NCI-H2081 (cell line): ENCODE measurements at regions not wholly inside any gene's neighbourhood (a gene's known extent, or its start where the extent isn't known, plus 50 kb on each side); places are given as distances from the start of the nearest gene placed in this dataset.

Source experiments
- DNase-seq, 2 experiments: peaks; one replicate each; lab custom pipeline; 2025; lab: John Stamatoyannopoulos, UW

- DNase-seq = no peak
Observed at GRCh38 chr7:110568388-110568787, 522.5 kb upstream of the LRRN3 start.

- DNase-seq = peak in 1 of 2 experiments; percentile 12
Observed at GRCh38 chr7:110568932-110569331, 522.0 kb upstream of the LRRN3 start.

- no peak for DNase-seq
Observed at GRCh38 chr7:110569486-110570205, 521.3 kb upstream of the LRRN3 start.

- DNase-seq = no peak
Observed at GRCh38 chr7:110573862-110574528, 516.9 kb upstream of the LRRN3 start.

GRCh38 chr7:110587294-110587693 is 503.6 kb upstream of the LRRN3 start:
- no peak for DNase-seq

- DNase-seq = no peak
Observed at GRCh38 chr7:110590415-110590814, 500.5 kb upstream of the LRRN3 start.

- DNase-seq = no peak
Observed at GRCh38 chr7:110591341-110591740, 499.6 kb upstream of the LRRN3 start.

GRCh38 chr7:110592557-110592956 is 498.4 kb upstream of the LRRN3 start:
- no peak for DNase-seq

- no peak for DNase-seq
Observed at GRCh38 chr7:110593355-110593754, 497.6 kb upstream of the LRRN3 start.

GRCh38 chr7:110595694-110596093 is 495.2 kb upstream of the LRRN3 start:
- DNase-seq = no peak

GRCh38 chr7:110600956-110601355 is 490.0 kb upstream of the LRRN3 start:
- peak in 1 of 2 experiments; percentile 22 for DNase-seq

GRCh38 chr7:110601710-110602109 is 489.2 kb upstream of the LRRN3 start:
- no peak for DNase-seq

- no peak for DNase-seq
Observed at GRCh38 chr7:110604206-110604605, 486.7 kb upstream of the LRRN3 start.

GRCh38 chr7:110604885-110605284 is 486.0 kb upstream of the LRRN3 start:
- DNase-seq = no peak

- no peak for DNase-seq
Observed at GRCh38 chr7:110607050-110607857, 483.7 kb upstream of the LRRN3 start.

- DNase-seq = no peak
Observed at GRCh38 chr7:110609336-110609735, 481.6 kb upstream of the LRRN3 start.

- no peak for DNase-seq
Observed at GRCh38 chr7:110612680-110613079, 478.2 kb upstream of the LRRN3 start.
